ENCODE measurements at regions not wholly inside any gene's neighbourhood (a gene's known extent, or its start where the extent isn't known, plus 50 kb on each side); places are given as distances from the start of the nearest gene placed in this dataset.
"Not testable (repeated sequence)": the region's sequence is repeated elsewhere in the genome, so short reads cannot be mapped to it uniquely, and the experiment has no call there.

- DNase-seq (ENCODE audit: low read depth) = no peak
Measured at GRCh38 chr1:101370488-101370887, 133.7 kb downstream of the S1PR1 start.

- no peak for DNase-seq (ENCODE audit: low read depth)
Measured at GRCh38 chr1:101371259-101371658, 134.4 kb downstream of the S1PR1 start.

DNA sequence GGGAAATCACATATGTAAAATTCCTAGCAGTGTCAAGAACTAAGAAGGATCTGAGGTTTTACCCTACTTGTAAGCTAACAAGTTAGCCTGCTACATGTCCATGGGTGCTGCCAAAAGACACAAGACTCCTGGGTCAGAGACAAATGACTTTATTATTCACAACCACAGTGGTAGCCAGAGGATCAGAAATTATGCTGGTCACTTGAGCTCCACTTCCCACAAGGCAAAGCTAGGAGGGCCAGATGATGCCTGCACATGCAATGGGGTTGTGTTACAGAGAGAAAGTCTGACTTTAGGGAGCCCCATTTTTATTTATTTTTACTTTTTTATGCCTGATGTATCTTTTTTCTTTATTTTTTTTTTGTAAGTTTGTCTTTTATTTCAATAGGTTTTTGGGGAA, 136.8 kb downstream of the S1PR1 start:
- no peak for DNase-seq (ENCODE audit: low read depth)

DNA sequence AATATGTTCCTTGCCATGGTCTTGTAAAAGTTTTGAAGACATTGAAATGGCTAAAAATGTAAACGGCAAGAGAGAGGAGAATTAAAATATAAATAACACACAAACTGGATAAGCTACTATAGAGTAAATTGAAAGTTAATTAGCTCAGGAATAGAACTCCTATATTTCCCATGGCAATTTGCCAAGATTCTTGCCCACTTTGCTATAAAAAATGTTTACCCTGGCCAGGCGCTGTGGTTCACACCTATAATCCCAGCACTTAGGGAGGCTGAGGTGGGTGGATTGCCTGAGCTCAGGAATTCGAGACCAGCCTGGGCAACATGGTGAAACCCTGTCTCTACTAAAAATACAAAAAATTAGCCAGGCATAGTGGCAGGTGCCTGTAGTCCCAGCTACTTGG, 138.6 kb downstream of the S1PR1 start:
- DNase-seq (ENCODE audit: low read depth) = not testable (repeated sequence)

DNA sequence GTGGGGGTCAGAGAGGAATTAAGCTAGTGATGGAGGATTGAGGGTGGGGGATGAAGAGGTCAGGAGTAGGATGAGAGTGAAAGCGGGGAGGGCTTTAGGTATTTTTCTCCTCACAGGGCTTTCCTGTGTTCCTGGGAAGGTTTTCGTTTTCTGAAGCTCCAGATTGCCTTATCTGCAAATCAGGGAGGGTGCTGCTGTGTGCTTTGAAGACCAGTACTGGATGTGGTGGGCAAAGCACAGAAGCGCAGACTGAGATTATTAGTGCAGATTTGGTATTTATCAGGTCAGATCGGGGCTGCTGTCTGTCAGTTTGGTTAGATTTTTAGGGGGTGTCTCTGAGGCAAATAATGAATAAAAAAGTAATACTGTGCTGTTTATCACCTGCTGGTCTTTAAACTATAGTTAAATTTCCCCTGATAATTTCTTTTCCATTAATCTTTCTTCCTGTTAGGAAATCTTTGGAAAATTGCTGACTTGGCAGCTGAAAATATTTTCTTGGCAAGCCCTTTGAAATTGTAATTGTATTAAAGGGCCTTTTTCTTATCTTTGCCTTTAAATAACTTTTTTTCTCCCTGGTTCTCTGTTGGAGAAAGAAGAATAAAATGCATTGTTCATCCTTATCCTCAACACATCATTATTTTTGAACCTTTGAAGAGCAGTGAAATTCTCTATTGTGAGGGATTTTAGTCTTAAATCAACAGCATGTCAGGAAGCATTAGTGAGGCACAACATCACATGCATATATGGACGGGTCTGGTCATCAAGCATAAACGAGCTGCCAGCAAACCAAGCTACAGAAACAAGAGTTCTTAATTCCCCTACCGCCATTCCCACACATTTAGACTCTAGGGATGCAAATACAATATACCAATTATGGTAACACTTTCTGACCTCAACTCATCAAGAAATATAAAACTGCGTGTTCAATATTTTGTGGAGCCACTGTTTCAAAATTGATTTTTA, 139.6 kb downstream of the S1PR1 start:
- DNase-seq (ENCODE audit: low read depth) = no peak

DNA sequence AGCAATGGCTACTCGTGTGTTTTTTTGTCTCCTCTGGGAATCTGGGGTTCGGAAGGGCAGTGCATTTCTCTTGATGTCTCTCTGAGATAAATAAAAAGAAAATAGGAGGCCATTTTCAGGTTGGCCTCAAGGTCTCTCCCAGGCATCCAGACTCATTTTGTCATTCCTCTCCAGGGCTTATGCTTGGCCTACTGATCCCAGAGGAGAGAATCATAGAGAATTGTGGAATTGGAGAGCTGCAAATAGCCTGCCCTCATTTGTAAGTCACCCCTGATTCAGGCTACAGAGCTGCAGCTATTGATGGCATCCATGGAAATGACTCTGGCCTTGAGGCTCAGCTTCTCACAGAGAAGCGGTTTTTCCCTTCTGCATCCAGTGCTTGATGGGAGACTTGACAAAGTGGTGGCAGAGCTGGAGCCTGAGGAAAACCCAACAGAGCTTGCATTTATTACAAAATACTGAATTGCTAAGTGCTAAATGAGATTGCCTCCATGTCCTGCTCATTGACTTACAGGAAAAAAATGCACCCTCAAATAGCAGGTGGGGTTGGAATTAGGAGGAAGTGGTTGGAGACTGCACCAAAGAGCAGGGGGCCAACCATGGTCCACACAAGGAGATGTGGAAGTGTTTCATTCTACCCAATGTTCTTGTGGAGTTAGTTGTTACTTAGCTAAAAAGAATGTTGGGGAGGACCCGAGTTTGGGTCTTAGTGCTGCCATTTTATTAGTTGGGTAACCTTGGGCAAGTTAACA, 140.4 kb downstream of the S1PR1 start:
- DNase-seq (ENCODE audit: low read depth) = no peak

DNA sequence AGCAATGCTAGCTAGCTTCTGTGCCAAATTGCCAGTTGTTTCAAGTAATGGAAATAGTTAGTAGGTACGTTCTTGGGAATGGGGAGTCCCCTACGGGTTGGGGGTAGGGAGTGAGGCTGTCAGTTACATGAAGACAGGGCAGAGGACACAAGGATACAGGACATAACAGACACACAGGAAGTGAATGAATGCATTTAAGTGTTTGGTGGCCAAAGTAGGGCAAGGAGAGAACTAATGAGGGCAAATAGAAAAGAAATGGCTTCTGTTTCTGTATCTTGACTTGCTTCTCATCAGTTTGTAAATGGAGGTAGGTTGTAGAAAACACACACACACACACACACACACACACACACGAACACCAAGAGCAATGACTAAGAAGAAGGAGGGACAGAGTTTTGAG, 142.2 kb downstream of the S1PR1 start:
- no peak for DNase-seq (ENCODE audit: low read depth)

GRCh38 chr1:101379950-101380349, 143.1 kb downstream of the S1PR1 start:
- no peak for DNase-seq (ENCODE audit: low read depth)

DNA sequence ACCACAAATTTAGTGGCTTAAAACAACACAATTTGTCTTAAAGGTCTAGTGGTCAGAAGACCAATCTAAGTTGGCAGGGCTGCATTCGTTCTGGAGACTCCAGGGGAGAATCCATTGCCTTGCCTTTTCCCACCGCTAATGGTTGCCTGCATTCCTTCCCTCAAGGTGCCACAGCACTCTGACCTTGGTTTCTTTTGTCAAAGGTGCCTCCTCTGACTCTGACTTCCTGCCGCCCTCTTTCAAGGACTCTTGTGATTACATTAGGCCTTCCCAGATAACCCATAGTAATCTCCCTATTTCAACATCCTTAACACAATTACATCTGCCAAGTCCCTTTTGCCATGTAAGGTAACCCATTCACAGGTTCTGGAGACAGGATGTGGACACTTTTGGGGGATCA, 145.3 kb downstream of the S1PR1 start:
- DNase-seq (ENCODE audit: low read depth) = no peak

DNA sequence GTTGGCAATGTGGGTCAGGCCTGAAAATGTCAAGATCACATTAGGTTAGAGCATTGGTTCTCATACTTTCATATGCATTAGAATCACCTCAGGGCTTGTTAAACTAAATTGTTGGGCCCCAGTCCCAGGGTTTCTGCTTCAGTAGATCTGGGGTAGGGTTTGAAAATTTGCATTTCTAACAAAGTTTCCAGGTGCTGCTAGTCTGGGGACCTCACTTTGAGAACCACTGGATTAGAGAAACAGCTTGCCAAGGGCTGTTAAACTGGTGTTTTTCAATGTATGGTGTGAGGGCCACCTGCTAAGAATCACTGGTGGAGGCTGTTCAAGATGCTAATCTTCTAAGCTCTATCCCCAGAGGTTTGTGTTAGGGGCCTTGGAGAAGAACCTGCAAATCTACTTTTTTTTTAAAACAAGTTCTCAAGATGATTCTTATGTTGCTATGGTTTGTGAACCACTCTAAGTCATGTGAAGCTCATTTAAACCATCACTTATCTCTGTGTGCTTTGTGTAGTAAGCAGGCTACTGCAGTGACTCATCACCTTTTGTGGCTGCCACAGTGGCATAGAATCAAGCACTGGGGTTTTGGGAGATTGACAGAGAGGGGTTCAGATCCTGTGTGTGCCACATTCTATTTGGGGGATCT, 152.2 kb downstream of the S1PR1 start:
- DNase-seq (ENCODE audit: low read depth) = no peak

DNA sequence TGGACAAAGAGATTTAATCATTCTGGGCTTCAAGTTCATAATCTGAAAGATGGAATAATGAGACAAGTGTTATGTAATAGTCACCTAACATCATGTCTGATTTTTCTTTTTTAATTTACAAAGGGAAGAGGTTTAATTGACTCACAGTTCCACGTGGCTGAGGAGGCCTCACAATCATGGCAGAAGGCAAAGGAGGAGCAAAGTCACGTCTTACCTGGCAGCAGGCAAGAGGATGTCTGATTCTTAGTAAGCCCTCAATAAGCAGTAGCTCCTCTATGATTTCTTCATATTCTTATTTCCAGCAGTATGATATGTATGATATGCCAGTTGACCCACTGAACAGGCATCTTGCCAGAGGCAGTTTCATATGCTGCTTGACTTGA, 152.7 kb downstream of the S1PR1 start:
- no peak for DNase-seq (ENCODE audit: low read depth)

GRCh38 chr1:101392552-101392951, 155.7 kb downstream of the S1PR1 start:
- no peak for DNase-seq (ENCODE audit: low read depth)

DNA sequence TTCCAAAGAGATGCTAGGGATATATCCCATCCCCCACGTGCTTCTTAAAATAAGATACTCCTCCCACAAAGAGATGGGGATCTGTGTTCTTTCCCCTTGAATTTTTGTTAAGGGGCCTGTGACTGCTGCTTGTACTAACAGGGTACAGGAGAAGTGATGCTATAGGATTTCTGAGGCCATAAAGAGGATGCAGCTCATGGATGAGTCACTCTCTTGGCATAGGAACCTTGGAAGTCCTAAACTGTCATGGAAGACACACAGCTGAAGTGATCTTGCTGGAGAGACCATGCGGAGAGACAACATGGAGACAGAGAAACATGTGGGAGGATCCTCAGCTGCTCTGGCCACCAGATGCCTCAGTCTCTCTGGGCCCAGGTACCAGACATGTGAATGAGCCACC, 157.2 kb downstream of the S1PR1 start:
- no peak for DNase-seq (ENCODE audit: low read depth)

GRCh38 chr1:101399222-101399621, 162.4 kb downstream of the S1PR1 start:
- DNase-seq (ENCODE audit: low read depth) = no peak

- DNase-seq (ENCODE audit: low read depth) = no peak
Measured at GRCh38 chr1:101406271-101406670, 169.5 kb downstream of the S1PR1 start.

- no peak for DNase-seq (ENCODE audit: low read depth)
Measured at GRCh38 chr1:101406681-101407080, 169.9 kb downstream of the S1PR1 start.

DNA sequence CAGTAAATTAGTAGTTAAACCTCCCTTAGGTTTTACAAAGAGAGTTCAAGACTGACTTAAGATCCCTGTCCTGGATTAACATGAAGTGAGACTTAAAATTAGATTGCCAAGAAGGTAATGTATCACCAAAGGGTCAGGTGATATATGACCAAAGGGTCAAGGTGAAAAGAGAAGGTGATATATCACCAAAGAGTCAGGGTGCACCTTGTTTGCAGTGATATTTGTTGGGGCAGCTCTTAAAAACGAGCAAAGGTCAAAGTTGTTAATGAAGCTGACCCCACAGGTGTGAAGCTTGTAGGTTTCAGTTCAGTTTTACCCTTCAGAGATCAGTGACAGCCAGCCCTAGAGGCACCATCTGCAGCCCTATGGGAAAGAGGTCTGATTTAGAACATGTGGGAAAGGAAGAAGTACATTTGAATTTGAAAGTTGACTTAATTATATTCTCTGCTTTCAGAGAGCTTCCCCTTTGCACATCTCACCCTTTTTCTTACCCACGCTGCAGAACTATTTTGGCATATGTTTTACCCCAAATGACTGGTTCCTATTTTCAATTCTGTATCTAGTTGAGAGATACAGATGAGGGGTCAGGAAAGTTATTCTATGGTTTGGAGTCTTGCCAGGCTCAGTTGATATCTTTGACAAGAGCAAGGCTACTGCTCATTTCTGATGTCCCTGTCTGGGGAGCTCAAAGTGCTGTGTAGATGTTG, 170.8 kb downstream of the S1PR1 start:
- DNase-seq (ENCODE audit: low read depth) = no peak

GRCh38 chr1:101408212-101409042, 171.6 kb downstream of the S1PR1 start:
- DNase-seq (ENCODE audit: low read depth) = no peak

- DNase-seq (ENCODE audit: low read depth) = no peak
Measured at GRCh38 chr1:101409102-101409501, 172.3 kb downstream of the S1PR1 start.

GRCh38 chr1:101410048-101410878, 173.4 kb downstream of the S1PR1 start:
- no peak for DNase-seq (ENCODE audit: low read depth)
